DND-41 (cell line): ENCODE measurements at regions not wholly inside any gene's neighbourhood (a gene's known extent, or its start where the extent isn't known, plus 50 kb on each side); places are given as distances from the start of the nearest gene placed in this dataset.

Experiments
- EZH2 ChIP-seq: IDR thresholded peaks from 3 replicates; pipeline ENCODE4 v1.6.1; 2012; ENCODE audit warnings: borderline replicate concordance, low read depth, mild to moderate bottlenecking, moderate library complexity, low read length, inconsistent platforms; ENCODE audit not compliant: severe bottlenecking
- TF ChIP-seq, protein P1 (sequence below): IDR thresholded peaks from 2 replicates; pipeline ENCODE4 v1.5.1; 2012; ENCODE audit warnings: borderline replicate concordance, low read length, moderate library complexity, mild to moderate bottlenecking; ENCODE audit not compliant: poor library complexity, severe bottlenecking; ENCODE audit errors: extremely low read depth

DNA sequence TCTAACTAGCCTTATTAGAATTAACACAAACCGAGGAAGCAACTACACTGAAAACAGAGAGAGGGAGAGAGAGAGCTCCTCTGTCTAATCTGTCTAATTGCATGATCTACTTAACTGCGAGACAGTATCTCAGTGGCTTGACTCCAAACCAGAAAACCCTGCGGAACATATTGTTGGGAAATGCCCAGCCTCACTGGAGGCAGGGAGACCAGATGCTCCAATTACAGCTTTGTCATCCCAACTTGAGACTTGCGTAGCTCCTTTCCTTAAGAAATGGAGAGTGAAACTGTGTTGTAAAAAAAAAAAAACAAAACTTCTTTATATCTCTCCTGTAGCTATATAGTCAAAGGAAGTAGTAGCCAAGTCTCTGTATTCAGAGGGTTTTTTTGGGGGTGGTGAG, 52.0 kb upstream of the ZNRF2 start:
- TF ChIP-seq, protein P1, sequence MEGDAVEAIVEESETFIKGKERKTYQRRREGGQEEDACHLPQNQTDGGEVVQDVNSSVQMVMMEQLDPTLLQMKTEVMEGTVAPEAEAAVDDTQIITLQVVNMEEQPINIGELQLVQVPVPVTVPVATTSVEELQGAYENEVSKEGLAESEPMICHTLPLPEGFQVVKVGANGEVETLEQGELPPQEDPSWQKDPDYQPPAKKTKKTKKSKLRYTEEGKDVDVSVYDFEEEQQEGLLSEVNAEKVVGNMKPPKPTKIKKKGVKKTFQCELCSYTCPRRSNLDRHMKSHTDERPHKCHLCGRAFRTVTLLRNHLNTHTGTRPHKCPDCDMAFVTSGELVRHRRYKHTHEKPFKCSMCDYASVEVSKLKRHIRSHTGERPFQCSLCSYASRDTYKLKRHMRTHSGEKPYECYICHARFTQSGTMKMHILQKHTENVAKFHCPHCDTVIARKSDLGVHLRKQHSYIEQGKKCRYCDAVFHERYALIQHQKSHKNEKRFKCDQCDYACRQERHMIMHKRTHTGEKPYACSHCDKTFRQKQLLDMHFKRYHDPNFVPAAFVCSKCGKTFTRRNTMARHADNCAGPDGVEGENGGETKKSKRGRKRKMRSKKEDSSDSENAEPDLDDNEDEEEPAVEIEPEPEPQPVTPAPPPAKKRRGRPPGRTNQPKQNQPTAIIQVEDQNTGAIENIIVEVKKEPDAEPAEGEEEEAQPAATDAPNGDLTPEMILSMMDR = no peak
- TF ChIP-seq EZH2 = no peak
